ENCODE measurements at regions not wholly inside any gene's neighbourhood (a gene's known extent, or its start where the extent isn't known, plus 50 kb on each side); places are given as distances from the start of the nearest gene placed in this dataset.
"Not testable (repeated sequence)": the region's sequence is repeated elsewhere in the genome, so short reads cannot be mapped to it uniquely, and the experiment has no call there.

- TF ChIP-seq ZFX (IDR thresholded peaks at IDR 0.05; ENCODE audit: borderline replicate concordance), result no peak
- no peak for TF ChIP-seq CTCF (IDR thresholded peaks at IDR 0.05)
- H3K27ac ChIP-seq, result no peak overlapping the region
Observed at GRCh38 chrX:18102006-18102405, 118.7 kb downstream of the BEND2 start.

GRCh38 chrX:18101087-18101486, 119.6 kb downstream of the BEND2 start:
- no peak for TF ChIP-seq ZFX (IDR thresholded peaks at IDR 0.05; ENCODE audit: borderline replicate concordance)
- TF ChIP-seq CTCF (IDR thresholded peaks at IDR 0.05), result no peak
- H3K27ac ChIP-seq, result no peak overlapping the region

GRCh38 chrX:18099745-18100144, 120.9 kb downstream of the BEND2 start:
- TF ChIP-seq CTCF (IDR thresholded peaks at IDR 0.05), result no peak
- no peak for TF ChIP-seq ZFX (IDR thresholded peaks at IDR 0.05; ENCODE audit: borderline replicate concordance)

GRCh38 chrX:18098763-18099162, 121.9 kb downstream of the BEND2 start:
- no peak overlapping the region for H3K27ac ChIP-seq
- TF ChIP-seq ZFX (IDR thresholded peaks at IDR 0.05; ENCODE audit: borderline replicate concordance) (no peak), CTCF (IDR thresholded peaks at IDR 0.05) (no peak)

More at GRCh38 chrX:18099745-18100144, 120.9 kb downstream of the BEND2 start:
- no peak overlapping the region for H3K27ac ChIP-seq

GRCh38 chrX:18076434-18076833, 144.3 kb downstream of the BEND2 start:
- TF ChIP-seq ZFX (IDR thresholded peaks at IDR 0.05; ENCODE audit: borderline replicate concordance) (no peak), CTCF (IDR thresholded peaks at IDR 0.05) (no peak)
- no peak overlapping the region for H3K27ac ChIP-seq

GRCh38 chrX:18075603-18076002, 145.1 kb downstream of the BEND2 start:
- TF ChIP-seq ZFX (IDR thresholded peaks at IDR 0.05; ENCODE audit: borderline replicate concordance) (no peak), CTCF (IDR thresholded peaks at IDR 0.05) (no peak)
- no peak overlapping the region for H3K27ac ChIP-seq

- not testable (repeated sequence) for H3K27ac ChIP-seq
Observed at GRCh38 chrX:18068045-18068444, 152.6 kb downstream of the BEND2 start.

- no peak overlapping the region for H3K27ac ChIP-seq
- TF ChIP-seq CTCF (IDR thresholded peaks at IDR 0.05) (no peak), ZFX (IDR thresholded peaks at IDR 0.05; ENCODE audit: borderline replicate concordance) (no peak)
Observed at GRCh38 chrX:18065956-18066355, 154.7 kb downstream of the BEND2 start.

All from 22Rv1 (cell line).